Panc1 (cell line): ENCODE measurements at regions not wholly inside any gene's neighbourhood (a gene's known extent, or its start where the extent isn't known, plus 50 kb on each side); places are given as distances from the start of the nearest gene placed in this dataset.

ENCODE experiments used
- ATAC-seq: fragments of 200-7000 bp; cut with Tn5 transposase; 2 replicates; pipeline ENCODE4 v1.9.1; 2020; ENCODE audit warnings: mild to moderate bottlenecking, moderate library complexity
- BruUV-seq: library from RNA; stranded (reverse); fragments of 400-500 nt; replicated peaks from 2 replicates; lab custom pipeline; 2021; lab: Mats Ljungman, UMichigan
- CTCF ChIA-PET: fragments of 300-600 bp; sonication (Branson Sonifier 250); formaldehyde crosslinking; loops from one replicate; lab custom pipeline; 2022; ENCODE audit warnings: antibody characterized with exemption; lab: Charles Lee
- POLR2A ChIA-PET: fragments of 300-600 bp; sonication (Branson Sonifier 250); formaldehyde crosslinking; loops from one replicate; lab custom pipeline; 2022; ENCODE audit warnings: antibody characterized with exemption; lab: Charles Lee
- DNase-seq: peaks from one replicate; pipeline ENCODE4 v3.0.0-alpha.2; 2010; ENCODE audit warnings: low read depth, low spot score
- H3K27ac ChIP-seq: 2 replicates; pipeline ENCODE4 v1.5.1; 2011; ENCODE audit warnings: mild to moderate bottlenecking, low read length, inconsistent platforms
- H3K27me3 ChIP-seq: fragments of 200-500 bp; sonication (Bioruptor generic); 2 replicates; pipeline ENCODE4 v1.6.0; 2014; ENCODE audit warnings: low read length, inconsistent platforms; ENCODE audit not compliant: control insufficient read depth, insufficient read depth
- H3K36me3 ChIP-seq: fragments of 200-500 bp; sonication (Bioruptor generic); 2 replicates; pipeline ENCODE4 v1.5.1; 2014; ENCODE audit warnings: inconsistent platforms, mild to moderate bottlenecking, low read length, moderate library complexity; ENCODE audit not compliant: control insufficient read depth, insufficient read depth
- H3K4me1 ChIP-seq: 2 replicates; pipeline ENCODE4 v1.5.1; 2011; ENCODE audit warnings: inconsistent platforms, mild to moderate bottlenecking, low read length, moderate library complexity; ENCODE audit not compliant: control insufficient read depth, insufficient read depth
- H3K4me3 ChIP-seq, 2 experiments: 2 replicates each; pipeline ENCODE4 v1.5.1; 2011 to 2012; ENCODE audit warnings: low read depth in 2 of 2, low read length in 2 of 2, mild to moderate bottlenecking in 2 of 2, inconsistent platforms in 1 of 2, moderate library complexity in 1 of 2
- H3K9me3 ChIP-seq: fragments of 200-500 bp; sonication (Bioruptor generic); 2 replicates; pipeline ENCODE4 v1.5.1; 2014; ENCODE audit warnings: low read depth, mild to moderate bottlenecking, inconsistent platforms, low read length, moderate library complexity; ENCODE audit not compliant: control insufficient read depth, insufficient read depth
- POLR2AphosphoS5 ChIP-seq: IDR thresholded peaks from 2 replicates; pipeline ENCODE4 v1.6.1; 2012; ENCODE audit warnings: mild to moderate bottlenecking, low read depth, low read length, moderate library complexity
- SIN3A ChIP-seq: IDR thresholded peaks from 2 replicates; pipeline ENCODE4 v1.6.1; 2012; ENCODE audit warnings: low read depth, mild to moderate bottlenecking, low read length, moderate library complexity, borderline replicate concordance; ENCODE audit not compliant: insufficient read depth
- TCF7L2 ChIP-seq: IDR thresholded peaks from 2 replicates; pipeline ENCODE4 v1.6.1; 2011; ENCODE audit warnings: mild to moderate bottlenecking, low read depth, low read length, inconsistent platforms
- in situ Hi-C: cut with HindIII; loops from 2 replicates; pipeline ENCODE4 v1.10.0; 2016; ENCODE audit warnings: low sequenced_read_pairs, low pct_unique_long_range_greater_than_20kb
- intact Hi-C: fragments of 100-400 bp; cut with micrococcal nuclease; formaldehyde crosslinking; loops from one replicate; pipeline ENCODE4 v1.10.0; 2022; ENCODE audit not compliant: unreplicated experiment
- TF ChIP-seq, protein P1 (sequence below), 2 experiments: IDR thresholded peaks; 2 replicates each; pipeline ENCODE4 v1.6.1; 2011 to 2012; ENCODE audit warnings: low read depth in 2 of 2, control low read depth in 1 of 2, low read length in 1 of 2, mild to moderate bottlenecking in 1 of 2, moderate library complexity in 1 of 2; ENCODE audit not compliant: insufficient read depth in 1 of 2
- TF ChIP-seq, protein P2 (sequence below): fragments of 450-650 bp; IDR thresholded peaks from 2 replicates; pipeline ENCODE4 v1.5.1; 2017; ENCODE audit warnings: mild to moderate bottlenecking

DNA sequence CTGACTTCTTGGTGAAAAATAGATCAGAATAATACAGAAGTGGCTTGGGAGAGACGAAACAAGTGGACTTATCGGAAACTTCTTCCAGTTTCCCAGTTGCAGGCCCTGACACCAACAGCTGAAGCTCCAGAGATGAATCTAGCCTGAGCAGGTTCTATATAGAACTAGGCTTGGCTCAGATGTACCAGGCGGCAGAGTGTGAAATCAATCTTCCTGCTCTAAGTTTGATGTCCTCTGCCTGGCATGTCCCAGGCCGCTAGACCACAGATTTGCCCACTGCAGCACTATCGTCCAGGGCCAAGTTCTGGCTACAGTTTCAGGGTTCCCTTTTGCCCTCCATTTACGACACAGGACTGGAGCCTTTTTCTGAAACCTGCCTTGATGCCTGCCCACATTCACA, 91.3 kb upstream of the PLEKHA5 start:
- Histone ChIP-seq H3K4me3 (no peak overlapping the region), H3K27me3 (no peaks in the 10 kb centered on the region), H3K27ac (no peak overlapping the region), H3K4me1 (no peaks in the 10 kb centered on the region), H3K36me3 (no peaks in the 10 kb centered on the region), H3K9me3 (no peaks in the 10 kb centered on the region)
- intact Hi-C loops = no loop called here
- CTCF ChIA-PET = interaction anchor here (0.6 kb wide), 1 partner anchor 13 kb away, joined by 9 read pairs; no protein-coding TSS in a partner anchor
- POLR2A ChIA-PET = no interaction called here
- DNase-seq (no peak), ATAC-seq (no peak)
- in situ Hi-C loops = no loop called here
- no TSS peak for BruUV-seq
- TF ChIP-seq SIN3A (no peak), TCF7L2 (no peak), POLR2AphosphoS5 (no peak)
- TF ChIP-seq, protein P1, sequence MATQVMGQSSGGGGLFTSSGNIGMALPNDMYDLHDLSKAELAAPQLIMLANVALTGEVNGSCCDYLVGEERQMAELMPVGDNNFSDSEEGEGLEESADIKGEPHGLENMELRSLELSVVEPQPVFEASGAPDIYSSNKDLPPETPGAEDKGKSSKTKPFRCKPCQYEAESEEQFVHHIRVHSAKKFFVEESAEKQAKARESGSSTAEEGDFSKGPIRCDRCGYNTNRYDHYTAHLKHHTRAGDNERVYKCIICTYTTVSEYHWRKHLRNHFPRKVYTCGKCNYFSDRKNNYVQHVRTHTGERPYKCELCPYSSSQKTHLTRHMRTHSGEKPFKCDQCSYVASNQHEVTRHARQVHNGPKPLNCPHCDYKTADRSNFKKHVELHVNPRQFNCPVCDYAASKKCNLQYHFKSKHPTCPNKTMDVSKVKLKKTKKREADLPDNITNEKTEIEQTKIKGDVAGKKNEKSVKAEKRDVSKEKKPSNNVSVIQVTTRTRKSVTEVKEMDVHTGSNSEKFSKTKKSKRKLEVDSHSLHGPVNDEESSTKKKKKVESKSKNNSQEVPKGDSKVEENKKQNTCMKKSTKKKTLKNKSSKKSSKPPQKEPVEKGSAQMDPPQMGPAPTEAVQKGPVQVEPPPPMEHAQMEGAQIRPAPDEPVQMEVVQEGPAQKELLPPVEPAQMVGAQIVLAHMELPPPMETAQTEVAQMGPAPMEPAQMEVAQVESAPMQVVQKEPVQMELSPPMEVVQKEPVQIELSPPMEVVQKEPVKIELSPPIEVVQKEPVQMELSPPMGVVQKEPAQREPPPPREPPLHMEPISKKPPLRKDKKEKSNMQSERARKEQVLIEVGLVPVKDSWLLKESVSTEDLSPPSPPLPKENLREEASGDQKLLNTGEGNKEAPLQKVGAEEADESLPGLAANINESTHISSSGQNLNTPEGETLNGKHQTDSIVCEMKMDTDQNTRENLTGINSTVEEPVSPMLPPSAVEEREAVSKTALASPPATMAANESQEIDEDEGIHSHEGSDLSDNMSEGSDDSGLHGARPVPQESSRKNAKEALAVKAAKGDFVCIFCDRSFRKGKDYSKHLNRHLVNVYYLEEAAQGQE (IDR thresholded peaks at IDR 0.05; ENCODE audit: insufficient read depth in 1 of 2, low read depth in 2 of 2, low read length in 1 of 2) = no peak
- TF ChIP-seq, protein P2, sequence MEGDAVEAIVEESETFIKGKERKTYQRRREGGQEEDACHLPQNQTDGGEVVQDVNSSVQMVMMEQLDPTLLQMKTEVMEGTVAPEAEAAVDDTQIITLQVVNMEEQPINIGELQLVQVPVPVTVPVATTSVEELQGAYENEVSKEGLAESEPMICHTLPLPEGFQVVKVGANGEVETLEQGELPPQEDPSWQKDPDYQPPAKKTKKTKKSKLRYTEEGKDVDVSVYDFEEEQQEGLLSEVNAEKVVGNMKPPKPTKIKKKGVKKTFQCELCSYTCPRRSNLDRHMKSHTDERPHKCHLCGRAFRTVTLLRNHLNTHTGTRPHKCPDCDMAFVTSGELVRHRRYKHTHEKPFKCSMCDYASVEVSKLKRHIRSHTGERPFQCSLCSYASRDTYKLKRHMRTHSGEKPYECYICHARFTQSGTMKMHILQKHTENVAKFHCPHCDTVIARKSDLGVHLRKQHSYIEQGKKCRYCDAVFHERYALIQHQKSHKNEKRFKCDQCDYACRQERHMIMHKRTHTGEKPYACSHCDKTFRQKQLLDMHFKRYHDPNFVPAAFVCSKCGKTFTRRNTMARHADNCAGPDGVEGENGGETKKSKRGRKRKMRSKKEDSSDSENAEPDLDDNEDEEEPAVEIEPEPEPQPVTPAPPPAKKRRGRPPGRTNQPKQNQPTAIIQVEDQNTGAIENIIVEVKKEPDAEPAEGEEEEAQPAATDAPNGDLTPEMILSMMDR = no peak

DNA sequence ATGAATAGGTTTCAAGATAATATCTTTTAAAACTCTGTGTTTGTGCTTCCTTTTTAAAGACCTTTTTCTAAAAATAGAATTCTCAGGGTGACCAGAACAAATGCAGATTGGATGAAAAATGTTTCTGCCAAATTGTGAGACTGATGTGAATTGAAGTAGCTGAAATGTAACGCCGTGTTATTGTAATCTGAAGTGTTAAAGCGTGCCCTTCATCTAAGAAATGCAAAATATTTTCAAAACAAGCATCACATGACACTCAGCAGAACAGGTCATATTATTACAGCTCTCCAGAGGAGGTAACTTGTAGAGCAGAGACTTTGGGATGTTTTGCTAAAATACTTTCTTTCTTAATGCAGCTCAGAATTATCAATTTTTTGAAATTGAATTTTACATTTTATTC, 90.0 kb upstream of the PLEKHA5 start:
- Histone ChIP-seq H3K36me3 (no peaks in the 10 kb centered on the region), H3K27ac (no peak overlapping the region), H3K4me1 (no peaks in the 10 kb centered on the region), H3K4me3 (no peak overlapping the region), H3K9me3 (no peaks in the 10 kb centered on the region), H3K27me3 (no peaks in the 10 kb centered on the region)
- intact Hi-C loops (no loop called here), in situ Hi-C loops (no loop called here)
- no TSS peak for BruUV-seq
- ChIA-PET CTCF (no interaction called here), POLR2A (no interaction called here)
- DNase-seq (no peak), ATAC-seq (no peak)
- TF ChIP-seq, protein P1 (IDR thresholded peaks at IDR 0.05; ENCODE audit: insufficient read depth in 1 of 2, low read depth in 2 of 2, low read length in 1 of 2) = no peak
- TF ChIP-seq SIN3A (no peak), POLR2AphosphoS5 (no peak), TCF7L2 (no peak)
